GM21381 (cell line): ENCODE measurements at regions not wholly inside any gene's neighbourhood (a gene's known extent, or its start where the extent isn't known, plus 50 kb on each side); places are given as distances from the start of the nearest gene placed in this dataset.
"Not testable (repeated sequence)": the region's sequence is repeated elsewhere in the genome, so short reads cannot be mapped to it uniquely, and the experiment has no call there.

Experiments
- ATAC-seq: cut with Tn5 transposase; IDR thresholded peaks from one replicate; pipeline ENCODE4 v1.9.1; 2021; ENCODE audit warnings: mild to moderate bottlenecking, moderate library complexity; ENCODE audit not compliant: unreplicated experiment

GRCh38 chr3:18086078-18086477 is 339.1 kb downstream of the SATB1 start:
- no peak for ATAC-seq

DNA sequence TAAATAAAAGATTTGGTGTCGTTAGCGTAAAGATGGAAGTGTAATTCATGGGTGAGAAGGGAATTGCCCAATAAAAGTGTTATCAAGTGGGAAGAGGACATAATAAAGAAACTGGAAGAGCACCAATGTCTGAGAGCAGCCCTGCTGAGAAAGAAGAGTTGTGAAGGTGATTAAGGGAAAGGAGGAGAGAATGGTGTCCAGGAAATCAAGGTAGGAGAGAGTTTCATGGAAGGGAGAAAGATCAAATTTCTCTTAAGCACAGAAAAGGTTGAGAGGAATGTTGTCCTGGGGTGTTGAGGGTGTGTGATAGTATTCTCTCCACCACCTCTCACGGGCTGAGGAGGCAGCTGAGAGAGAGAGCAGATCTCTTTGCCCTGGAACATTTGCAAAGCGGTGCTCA is 339.7 kb downstream of the SATB1 start:
- ATAC-seq: no peak

- not testable (repeated sequence) for ATAC-seq
Measured at GRCh38 chr3:18083273-18083590, 340.8 kb upstream of the TBC1D5 start.

GRCh38 chr3:18082551-18083272 is 340.3 kb upstream of the TBC1D5 start:
- ATAC-seq: no peak

DNA sequence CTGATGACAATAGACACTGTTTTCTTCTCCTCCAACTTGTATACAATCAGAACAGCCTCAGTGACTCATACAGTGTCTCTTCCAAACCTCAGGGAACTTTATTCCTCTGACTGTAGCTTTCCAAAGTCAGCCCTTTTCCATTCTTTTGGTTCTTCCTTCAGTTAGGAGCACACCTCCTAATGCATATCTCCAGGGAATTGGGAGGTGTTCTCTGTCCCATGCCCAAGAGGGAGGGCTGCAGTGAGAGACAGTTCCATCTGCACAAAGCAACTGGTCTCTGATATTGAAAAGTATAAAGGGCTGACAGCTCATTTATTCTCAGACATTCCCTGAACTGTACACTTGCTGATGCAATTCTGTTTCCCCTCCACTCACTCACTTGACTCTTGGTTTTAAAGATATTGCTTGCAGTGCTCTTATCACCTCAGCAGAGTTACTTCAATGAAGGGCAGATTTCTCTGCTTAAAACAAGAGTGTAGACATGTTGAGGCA is 337.8 kb upstream of the TBC1D5 start:
- no peak for ATAC-seq

GRCh38 chr3:18079739-18080138 is 337.3 kb upstream of the TBC1D5 start:
- no peak for ATAC-seq

- no peak for ATAC-seq
Measured at GRCh38 chr3:18079062-18079461, 336.6 kb upstream of the TBC1D5 start.

DNA sequence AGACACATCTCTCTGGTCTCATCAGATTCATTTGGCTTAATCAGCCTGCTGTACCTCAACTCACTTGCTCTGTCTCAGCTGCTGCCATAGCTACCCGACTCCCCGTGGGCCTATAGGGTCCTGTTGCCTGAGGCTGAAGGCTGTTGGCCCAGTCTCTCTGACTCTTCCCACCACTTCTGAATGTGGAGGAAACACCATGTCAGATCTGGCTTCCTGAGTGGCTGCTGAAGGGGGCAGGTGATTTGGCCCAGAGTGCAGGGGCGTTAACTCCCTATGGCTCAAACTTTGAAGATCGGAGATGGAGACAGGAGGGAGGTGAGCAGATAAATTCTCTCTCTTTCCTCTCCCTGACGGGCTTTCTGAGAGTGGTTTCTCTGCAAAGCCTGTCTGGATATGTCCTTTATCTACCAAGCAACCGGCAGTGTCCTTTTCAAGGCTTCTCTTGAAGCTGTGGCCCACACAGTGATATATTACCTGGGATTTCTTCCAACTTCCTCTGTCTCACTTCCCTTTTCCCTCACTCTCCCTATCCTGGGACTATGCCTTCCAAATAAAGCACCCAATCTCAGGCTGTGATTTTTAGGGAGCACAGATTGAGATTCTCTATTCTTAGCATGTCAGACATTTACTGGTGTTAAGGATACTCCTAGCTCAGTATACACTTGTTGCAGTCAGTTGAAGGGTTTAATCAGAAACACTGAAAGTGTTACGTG is 334.9 kb upstream of the TBC1D5 start:
- ATAC-seq: no peak

GRCh38 chr3:18076301-18076700 is 333.9 kb upstream of the TBC1D5 start:
- ATAC-seq: no peak

DNA sequence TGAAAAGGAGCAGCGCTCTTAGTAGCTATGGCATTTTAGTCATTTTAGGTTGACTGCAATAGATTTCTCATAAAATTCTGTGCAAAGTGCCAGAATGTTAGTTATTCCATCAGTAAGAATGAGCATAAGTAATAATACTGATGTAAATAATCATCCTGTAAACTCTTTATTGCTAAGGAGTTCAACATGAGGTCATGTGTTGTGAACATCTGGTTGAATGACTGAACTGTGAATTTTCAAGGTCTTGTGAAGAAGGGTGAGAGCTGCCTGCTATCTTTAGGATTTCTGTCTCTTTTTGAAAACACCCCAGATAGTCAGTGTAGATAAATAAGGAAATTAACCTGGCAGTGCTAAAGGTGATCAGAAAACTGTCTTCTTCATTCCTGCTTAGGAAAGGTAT is 333.4 kb upstream of the TBC1D5 start:
- no peak for ATAC-seq

GRCh38 chr3:18071833-18072232 is 329.4 kb upstream of the TBC1D5 start:
- ATAC-seq: no peak

GRCh38 chr3:18070944-18071343 is 328.5 kb upstream of the TBC1D5 start:
- no peak for ATAC-seq

DNA sequence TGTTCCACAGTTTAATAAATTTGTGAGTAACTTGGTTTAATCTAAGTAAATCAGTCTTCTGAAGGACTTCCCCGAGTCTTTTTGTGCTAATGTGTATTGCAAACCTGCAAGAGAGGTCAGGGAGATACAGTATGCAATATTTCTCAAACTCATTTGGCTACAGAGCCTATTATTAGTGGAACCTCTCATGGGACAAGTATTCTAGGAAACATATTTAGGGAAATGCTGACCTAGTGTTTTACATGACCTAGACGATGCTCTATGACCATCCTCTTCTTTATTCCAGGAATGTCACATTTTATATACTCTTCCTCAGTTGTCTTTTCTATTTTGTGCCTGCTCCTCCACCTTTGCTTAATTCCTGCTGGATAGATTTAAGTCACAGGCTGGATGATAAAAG is 327.8 kb upstream of the TBC1D5 start:
- ATAC-seq: no peak

- ATAC-seq: no peak
Measured at GRCh38 chr3:18069568-18069967, 327.1 kb upstream of the TBC1D5 start.

- no peak for ATAC-seq
Measured at GRCh38 chr3:18066899-18067582, 324.6 kb upstream of the TBC1D5 start.

DNA sequence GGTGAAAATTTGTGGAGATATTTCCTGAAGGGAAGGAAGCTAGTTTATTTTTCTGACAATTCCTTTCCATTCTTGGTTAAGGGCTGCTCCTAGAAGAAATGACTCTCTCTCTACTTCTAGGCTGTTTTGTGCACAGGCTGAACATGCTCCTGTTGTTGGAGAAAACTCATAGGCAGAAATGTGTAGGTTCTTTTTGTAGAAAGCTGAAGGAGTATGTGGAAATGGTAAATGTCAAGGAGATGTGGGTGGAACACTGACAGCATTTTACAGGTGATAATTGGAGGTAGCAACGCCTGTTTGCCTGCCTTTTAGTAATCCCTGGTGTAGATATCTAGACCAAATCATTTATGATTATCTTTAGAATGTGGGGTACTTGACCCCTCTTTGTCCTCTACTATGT is 322.2 kb upstream of the TBC1D5 start:
- ATAC-seq: no peak

DNA sequence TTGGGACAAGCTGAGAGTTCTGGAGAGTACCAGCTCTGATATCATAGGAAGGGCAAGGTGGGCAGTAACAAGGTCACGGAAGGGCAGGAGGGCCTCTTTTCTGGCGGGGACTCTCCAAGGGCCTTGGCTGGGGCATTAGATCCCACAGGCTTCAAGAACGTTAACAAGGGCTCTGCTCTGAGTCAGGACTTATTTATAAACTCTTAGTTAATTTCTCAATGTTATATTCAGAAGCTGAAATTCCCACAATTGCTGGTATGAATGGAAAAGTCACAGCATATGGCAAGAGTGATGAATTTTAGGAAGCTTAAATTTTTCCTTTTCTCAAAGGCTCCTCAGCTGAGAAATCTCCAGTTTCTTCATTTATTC is 320.2 kb upstream of the TBC1D5 start:
- ATAC-seq: no peak

DNA sequence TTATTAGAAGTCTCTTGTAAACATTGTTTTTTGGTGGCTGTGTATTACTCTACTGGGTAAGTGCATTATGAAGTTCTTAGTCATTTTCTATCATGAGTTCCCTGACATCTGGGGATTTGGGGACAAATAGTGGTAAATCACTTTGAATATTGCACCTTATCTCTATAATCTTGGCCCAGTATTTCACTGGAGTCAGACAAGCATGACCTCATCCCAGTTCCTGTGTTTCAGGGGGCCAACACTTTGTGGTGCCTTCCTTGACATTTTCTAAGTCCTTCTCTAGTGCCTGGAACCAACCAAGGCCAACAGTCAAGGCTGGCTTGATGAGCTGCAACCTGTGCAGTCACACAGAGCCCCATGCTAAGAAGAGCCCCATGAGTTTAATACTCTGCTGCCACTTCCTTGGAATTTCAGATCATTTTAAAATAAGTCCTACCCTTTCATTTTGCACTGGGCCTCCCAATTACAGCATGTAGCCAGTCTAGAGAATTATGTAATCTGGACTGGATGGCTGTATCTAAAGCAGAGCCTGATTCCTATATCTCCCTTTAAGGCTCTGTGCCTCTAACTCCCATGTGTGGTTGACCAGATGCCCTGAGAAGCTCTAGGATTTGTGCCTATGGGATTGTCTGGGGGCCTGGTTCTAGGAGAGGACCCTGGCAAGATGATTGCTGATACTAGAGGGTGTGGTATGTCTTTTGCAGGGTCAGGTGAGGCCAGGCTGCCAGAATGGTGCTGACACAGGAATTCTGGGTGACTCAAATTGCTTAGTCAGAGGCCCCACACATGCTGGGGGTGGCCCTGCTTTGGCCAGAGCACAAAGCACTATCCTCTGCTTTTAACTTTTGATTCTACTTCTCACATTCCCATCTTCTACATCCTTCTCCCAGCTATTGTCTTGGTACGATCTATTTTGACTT is 319.6 kb upstream of the TBC1D5 start:
- no peak for ATAC-seq

DNA sequence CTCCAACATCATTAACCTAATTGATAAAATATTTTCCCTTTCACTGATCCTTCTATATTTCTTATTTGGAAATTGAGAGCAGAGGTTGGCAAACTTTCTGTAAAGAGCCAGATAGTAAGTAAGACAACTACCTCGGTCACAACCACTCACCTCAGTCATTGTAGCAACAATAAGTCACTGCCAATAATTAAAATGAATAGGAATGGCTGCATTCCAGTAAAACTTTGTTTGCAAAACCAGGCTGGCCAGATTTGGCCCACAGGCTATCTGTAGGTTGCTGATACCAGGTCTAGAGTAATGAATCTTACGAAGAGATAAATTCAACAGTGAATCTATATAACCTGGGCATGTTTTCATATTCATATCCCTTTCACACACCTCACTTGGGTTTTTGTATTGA is 316.2 kb upstream of the TBC1D5 start:
- no peak for ATAC-seq

- ATAC-seq: no peak
Measured at GRCh38 chr3:18057471-18058091, 315.1 kb upstream of the TBC1D5 start.

GRCh38 chr3:18054625-18055024 is 312.2 kb upstream of the TBC1D5 start:
- no peak for ATAC-seq
